ENCODE measurements at regions not wholly inside any gene's neighbourhood (a gene's known extent, or its start where the extent isn't known, plus 50 kb on each side); places are given as distances from the start of the nearest gene placed in this dataset.

DNA sequence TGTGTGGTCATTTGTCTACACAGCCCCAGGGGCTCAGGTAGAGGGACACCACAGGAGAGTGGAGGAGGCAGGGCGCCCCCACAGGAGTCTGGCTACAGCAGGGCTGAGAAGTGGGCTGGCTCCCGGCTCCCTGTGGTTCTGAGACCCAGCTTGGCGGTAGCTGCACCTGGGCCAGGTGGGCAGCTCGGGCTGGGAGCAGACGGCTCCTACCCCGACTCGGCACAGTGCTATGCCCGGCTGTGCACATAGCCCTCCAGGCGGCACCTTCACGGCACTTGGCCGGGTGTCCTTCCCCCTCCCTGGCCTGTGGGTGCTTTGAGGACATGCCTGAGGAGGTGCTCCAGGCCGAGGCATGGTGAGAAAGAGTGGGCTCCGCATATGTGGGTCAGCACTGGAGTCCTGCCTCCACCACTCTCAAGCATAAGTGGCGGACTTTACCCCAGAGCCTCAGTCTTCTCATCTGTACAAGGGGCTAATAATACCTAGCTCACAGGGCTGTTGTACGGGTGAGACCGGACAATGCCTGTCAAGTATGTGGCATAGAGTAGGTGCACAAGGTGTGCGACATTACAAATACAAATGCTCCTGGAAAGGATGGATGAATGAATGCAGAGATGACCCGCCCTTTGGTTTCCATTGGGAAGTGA, 50.1 kb upstream of the JPH3 start:
- DNase-seq: no peak

DNA sequence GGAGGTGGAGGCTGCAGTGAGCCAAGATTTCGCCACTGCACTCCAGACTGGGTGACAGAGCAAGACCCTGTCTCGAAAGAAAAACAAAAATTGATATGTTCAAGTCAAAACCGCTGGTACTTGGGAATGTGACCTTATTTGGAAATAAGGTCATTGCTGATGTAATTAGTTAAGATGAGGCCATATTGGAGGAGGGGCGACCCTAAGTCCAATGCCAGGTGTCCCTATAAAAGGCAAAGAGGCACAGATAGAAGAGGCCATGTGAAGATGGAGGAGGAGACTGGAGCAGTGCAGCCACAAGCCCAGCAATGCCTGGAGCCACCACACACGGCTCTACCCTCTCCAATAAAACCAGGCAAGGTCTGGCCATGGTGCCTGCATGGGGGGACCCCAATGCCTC, 50.8 kb upstream of the JPH3 start:
- DNase-seq: no peak

DNA sequence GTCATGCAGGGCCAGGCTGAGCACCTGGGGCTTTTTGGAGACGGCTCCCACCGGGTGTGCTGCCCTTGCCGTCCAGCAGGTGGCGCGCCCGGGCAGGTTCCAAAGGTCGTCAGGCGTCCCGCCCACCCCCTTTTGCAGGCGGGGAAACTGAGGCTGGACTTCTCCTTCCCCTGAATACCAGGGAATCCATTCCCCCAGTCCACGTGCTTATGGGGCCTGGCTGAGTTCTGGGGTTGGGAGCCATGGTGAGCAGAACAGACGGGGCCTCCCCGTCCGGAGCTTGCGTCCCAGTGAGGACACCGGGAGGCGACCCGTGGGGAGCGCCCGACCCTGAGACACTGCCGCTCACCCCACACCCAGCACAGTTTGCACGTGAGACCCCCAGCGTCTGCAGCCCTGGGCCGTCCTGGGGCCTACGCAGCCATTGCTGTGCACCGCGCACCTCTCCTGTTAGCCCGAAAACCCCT, 51.8 kb upstream of the JPH3 start:
- peak; percentile 78 for DNase-seq

DNA sequence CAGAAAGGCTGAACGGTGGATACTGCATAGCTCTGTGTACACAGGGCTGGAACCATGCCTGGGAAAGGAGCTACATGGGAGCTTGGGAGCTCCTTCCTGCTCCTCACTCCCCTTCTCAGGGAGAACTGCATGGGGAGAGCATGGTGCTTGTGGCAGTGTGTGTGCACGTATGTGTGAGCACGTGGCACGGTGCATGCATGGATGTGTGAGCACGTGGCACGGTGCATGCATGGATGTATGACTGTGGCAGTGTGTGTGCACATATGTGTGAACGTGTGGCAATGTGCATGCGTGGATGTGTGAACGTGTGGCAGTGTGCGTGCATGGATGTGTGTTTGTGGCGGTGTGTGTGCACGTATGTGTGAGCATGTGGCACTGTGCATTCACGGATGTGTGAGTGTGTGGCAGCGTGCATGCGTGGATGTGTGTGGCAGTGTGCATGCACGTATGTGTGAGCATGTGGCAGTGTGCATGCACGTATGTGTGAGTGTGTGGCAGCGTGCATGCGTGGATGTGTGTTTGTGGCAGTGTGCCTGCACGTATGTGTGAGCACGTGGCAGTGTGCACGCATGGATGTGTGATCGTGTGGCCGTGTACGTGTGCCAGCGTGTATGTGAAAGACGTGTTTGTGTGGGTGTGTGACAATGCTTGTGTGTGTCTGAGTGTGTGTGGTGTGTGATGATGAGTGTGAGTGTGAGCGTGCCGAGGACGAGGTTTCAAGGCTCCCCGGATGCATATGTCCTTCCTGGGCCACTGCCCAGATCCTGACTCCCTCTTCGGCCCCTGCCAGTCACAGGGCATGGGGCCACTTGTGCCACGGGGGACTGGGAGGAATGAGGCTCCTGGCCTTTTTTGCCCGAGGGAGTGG, 52.4 kb upstream of the JPH3 start:
- DNase-seq: no peak

DNA sequence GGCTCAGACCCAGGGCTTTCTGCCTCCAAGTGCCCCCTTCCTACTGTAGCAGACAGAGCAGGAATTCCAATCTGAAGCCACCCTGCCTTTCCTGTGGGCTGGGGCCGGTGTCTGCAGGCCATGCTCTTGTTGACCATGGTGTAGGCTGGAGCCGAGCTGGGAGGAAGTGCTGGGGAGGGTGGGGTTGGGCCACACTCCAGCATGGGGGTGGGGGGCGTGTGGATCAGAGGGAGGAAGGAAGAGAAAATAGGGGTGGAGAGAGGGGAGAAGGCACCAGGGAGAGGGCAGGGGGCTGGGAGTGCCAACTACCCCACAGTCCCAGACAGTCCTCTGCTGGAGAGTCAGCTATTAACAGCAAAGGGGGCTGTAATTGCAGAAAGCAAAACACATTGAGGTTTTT, 54.3 kb upstream of the JPH3 start:
- DNase-seq: no peak

DNA sequence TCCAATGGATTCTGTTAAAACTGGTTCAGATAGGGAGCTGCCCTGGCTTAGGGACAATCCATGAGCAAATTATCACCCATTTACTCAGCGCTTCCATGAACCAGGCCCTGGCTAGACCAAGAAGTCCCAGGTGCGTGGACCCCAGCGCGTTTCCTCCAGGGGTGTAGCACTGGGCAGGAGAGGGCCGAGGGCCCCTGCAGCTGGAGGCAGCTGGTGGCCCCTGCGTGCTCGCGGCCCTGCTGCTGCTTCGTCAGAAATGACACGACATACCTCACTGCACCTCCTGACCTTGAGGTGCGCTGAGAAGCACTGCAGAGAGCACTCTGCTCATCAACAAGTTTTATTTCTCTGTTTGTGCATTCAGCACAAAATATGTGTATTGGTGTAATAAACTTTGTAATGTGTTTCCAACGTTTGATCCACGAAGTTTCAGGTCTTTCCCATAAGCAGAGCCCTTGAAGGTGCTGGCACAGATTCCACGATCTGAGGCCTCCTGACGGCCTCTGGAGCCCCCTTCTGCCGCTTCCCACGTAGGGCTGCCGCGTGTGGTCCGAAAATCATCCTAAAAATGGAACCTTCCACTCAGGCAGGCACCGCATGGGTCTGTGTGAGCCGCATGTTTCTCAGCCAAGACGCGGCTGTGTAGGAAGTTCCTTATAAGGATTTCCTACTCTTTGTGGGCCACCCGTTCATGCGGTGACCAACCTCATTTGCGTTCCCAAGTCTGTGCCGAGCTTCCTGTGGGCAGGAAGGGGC, 50.8 kb upstream of the ZCCHC14 start:
- no peak for DNase-seq

DNA sequence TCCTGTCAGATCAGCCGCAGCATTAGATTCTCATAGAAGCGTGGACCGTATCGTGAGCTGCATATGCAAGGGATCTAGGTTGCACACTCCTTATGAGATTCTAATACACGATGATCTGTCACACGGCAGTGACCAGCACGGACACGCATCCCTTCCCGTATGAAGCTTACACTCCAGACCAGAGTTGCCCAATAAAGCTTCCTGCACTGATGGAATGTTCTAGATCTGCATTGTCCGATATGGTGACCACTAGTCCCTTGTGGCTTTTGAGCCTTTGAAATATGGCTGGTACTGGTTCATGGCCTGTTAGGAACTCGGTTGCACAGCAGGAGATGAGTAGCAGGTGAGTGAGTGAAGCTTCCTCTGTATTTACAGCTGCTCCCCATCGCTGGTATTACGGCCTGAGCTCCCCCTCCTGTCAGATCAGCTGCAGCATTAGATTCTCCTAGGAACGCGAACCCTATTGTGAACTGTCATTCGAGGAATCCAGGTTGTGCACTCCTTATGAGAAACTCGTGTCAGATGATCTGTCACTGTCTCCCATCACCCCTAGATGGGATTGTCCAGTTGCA, 49.8 kb upstream of the ZCCHC14 start:
- DNase-seq: no peak
